WTC11 (cell line): ENCODE measurements at regions not wholly inside any gene's neighbourhood (a gene's known extent, or its start where the extent isn't known, plus 50 kb on each side); places are given as distances from the start of the nearest gene placed in this dataset.

ENCODE experiments used
- ATAC-seq: fragments of 200-7000 bp; cut with Tn5 transposase; 2 replicates; pipeline ENCODE4 v1.10.0; 2021; ENCODE audit warnings: mild to moderate bottlenecking, moderate library complexity
- CTCF ChIA-PET: fragments of 300-600 bp; sonication (Branson Sonifier 250); formaldehyde crosslinking; loops from one replicate; lab custom pipeline; 2021; ENCODE audit warnings: antibody characterized with exemption; lab: Charles Lee
- POLR2A ChIA-PET: fragments of 350-600 bp; sonication (Branson Sonifier 250); formaldehyde crosslinking; loops from one replicate; lab custom pipeline; 2021; ENCODE audit warnings: antibody characterized with exemption; lab: Charles Lee
- DNase-seq: peaks from one replicate; pipeline ENCODE4 v3.0.0; 2021; ENCODE audit warnings: low spot score
- H3K27ac Mint-ChIP-seq: 2 replicates; pipeline ENCODE4 v1.8.0; 2021; ENCODE audit warnings: mixed read lengths
- H3K27me3 Mint-ChIP-seq: 2 replicates; pipeline ENCODE4 v1.8.0; 2021; ENCODE audit warnings: low read depth, mild to moderate bottlenecking, moderate library complexity, mixed read lengths
- H3K36me3 Mint-ChIP-seq: 2 replicates; pipeline ENCODE4 v1.8.0; 2021; ENCODE audit warnings: mixed read lengths
- H3K4me1 Mint-ChIP-seq: 2 replicates; pipeline ENCODE4 v1.8.0; 2022; ENCODE audit warnings: mixed read lengths
- H3K4me3 Mint-ChIP-seq: 2 replicates; pipeline ENCODE4 v1.8.0; 2021; ENCODE audit warnings: mild to moderate bottlenecking, moderate library complexity, mixed read lengths
- H3K9me3 Mint-ChIP-seq: 2 replicates; pipeline ENCODE4 v1.8.0; 2021; ENCODE audit warnings: mixed read lengths
- AR ChIP-seq: fragments of 250-450 bp; sonication (Bioruptor Pico); IDR thresholded peaks from 2 replicates; pipeline ENCODE4 v1.9.0; 2021; ENCODE audit warnings: mild to moderate bottlenecking
- ARID4B ChIP-seq: sonication (generic); formaldehyde crosslinking; IDR thresholded peaks from 2 replicates; pipeline ENCODE4 v1.8.0; 2023; ENCODE audit warnings: missing genetic modification reagents, mild to moderate bottlenecking, borderline replicate concordance
- ATF2 ChIP-seq: sonication (generic); formaldehyde crosslinking; IDR thresholded peaks from 2 replicates; pipeline ENCODE4 v1.8.1; 2022; ENCODE audit warnings: low read depth, missing genetic modification reagents, borderline replicate concordance
- CBFB ChIP-seq: sonication (generic); formaldehyde crosslinking; IDR thresholded peaks from 2 replicates; pipeline ENCODE4 v1.8.1; 2022; ENCODE audit warnings: mild to moderate bottlenecking, low read depth, missing genetic modification reagents
- GABPB1 ChIP-seq: sonication (generic); formaldehyde crosslinking; IDR thresholded peaks from 2 replicates; pipeline ENCODE4 v1.8.1; 2023; ENCODE audit warnings: mild to moderate bottlenecking, missing genetic modification reagents
- NFATC4 ChIP-seq: fragments of 250-450 bp; sonication (Bioruptor Pico); IDR thresholded peaks from 2 replicates; pipeline ENCODE4 v1.9.0; 2021; ENCODE audit warnings: mild to moderate bottlenecking
- NR2C2 ChIP-seq: sonication (generic); formaldehyde crosslinking; IDR thresholded peaks from 2 replicates; pipeline ENCODE4 v1.8.0; 2022; ENCODE audit warnings: mild to moderate bottlenecking, missing genetic modification reagents
- NR3C1 ChIP-seq: sonication (generic); formaldehyde crosslinking; conservative IDR thresholded peaks from 2 replicates; pipeline ENCODE4 v1.8.1; 2023; ENCODE audit warnings: low read depth, mild to moderate bottlenecking, missing genetic modification reagents
- PRDM15 ChIP-seq: sonication (generic); formaldehyde crosslinking; IDR thresholded peaks from 2 replicates; pipeline ENCODE4 v1.8.0; 2022; ENCODE audit warnings: missing genetic modification reagents
- ZBTB21 ChIP-seq: sonication (generic); formaldehyde crosslinking; IDR thresholded peaks from 2 replicates; pipeline ENCODE4 v1.8.1; 2023; ENCODE audit warnings: mild to moderate bottlenecking, missing genetic modification reagents, borderline replicate concordance

- no peak for TF ChIP-seq PRDM15 (CRISPR knock-in tag)
- TF ChIP-seq, all 79 proteins: peak for 0
Measured at GRCh38 chr3:18593231-18593630, 168.1 kb upstream of the SATB1 start (continued).

- peak; percentile 77 for ATAC-seq
- CTCF ChIA-PET, result no interaction called here
- Mint-ChIP-seq H3K36me3 (no peaks in the 10 kb centered on the region), H3K4me3 (no peak overlapping the region), H3K4me1 (peaks cover 29% of the 10 kb centered on the region), H3K9me3 (no peaks in the 10 kb centered on the region), H3K27me3 (no peaks in the 10 kb centered on the region), H3K27ac (no peak overlapping the region)
- no peak for TF ChIP-seq ARID4B (CRISPR knock-in tag)
- TF ChIP-seq ATF2 (CRISPR knock-in tag), result no peak
- no peak for TF ChIP-seq GABPB1 (CRISPR knock-in tag)
- no peak for TF ChIP-seq AR (CRISPR knock-in tag)
- no peak for TF ChIP-seq NR3C1
- TF ChIP-seq NFATC4 (CRISPR knock-in tag), result no peak
- no peak for TF ChIP-seq ZBTB21 (CRISPR knock-in tag)
- TF ChIP-seq NR2C2 (CRISPR knock-in tag), result no peak
- no peak for TF ChIP-seq PRDM15 (CRISPR knock-in tag)
- no peak for TF ChIP-seq CBFB (CRISPR knock-in tag)
- DNase-seq, result no peak
- POLR2A ChIA-PET, result no interaction called here
Measured at GRCh38 chr3:18591120-18591519, 166.0 kb upstream of the SATB1 start.
